A549 (cell line): ENCODE measurements at regions not wholly inside any gene's neighbourhood (a gene's known extent, or its start where the extent isn't known, plus 50 kb on each side); places are given as distances from the start of the nearest gene placed in this dataset.

Experiments
- EP300 ChIP-seq, 2 experiments: fragments of >200 bp; sonication (Bioruptor Twin); formaldehyde crosslinking; IDR thresholded peaks; 2 replicates in 1 of 2; 3 replicates in 1 of 2; pipeline ENCODE4 v1.6.1; 2016 to 2017
- ESRRA ChIP-seq: fragments of 150-350 bp; IDR thresholded peaks from 2 replicates; pipeline ENCODE4 v1.6.1; 2014; ENCODE audit warnings: mild to moderate bottlenecking, low read length, borderline replicate concordance
- KDM5A ChIP-seq: fragments of 200-600 bp; sonication (generic); IDR thresholded peaks from 2 replicates; pipeline ENCODE4 v1.6.1; 2016; ENCODE audit warnings: antibody characterized with exemption, mild to moderate bottlenecking
- MAX ChIP-seq: IDR thresholded peaks from 2 replicates; pipeline ENCODE4 v1.6.1; 2012
- POLR2A ChIP-seq: IDR thresholded peaks from 2 replicates; pipeline ENCODE4 v1.6.1; 2012; ENCODE audit warnings: mild to moderate bottlenecking, low read length
- RAD21 ChIP-seq, 2 experiments: fragments of >200 bp in 1 of 2; sonication (Bioruptor Twin) in 1 of 2; formaldehyde crosslinking in 1 of 2; IDR thresholded peaks in 1 of 2; conservative IDR thresholded peaks in 1 of 2; 2 replicates in 1 of 2; 3 replicates in 1 of 2; pipeline ENCODE4 v1.6.1; 2012 to 2018; ENCODE audit warnings: inconsistent platforms in 1 of 2
- REST ChIP-seq: fragments of 200-600 bp; sonication (generic); IDR thresholded peaks from 2 replicates; pipeline ENCODE4 v1.6.1; 2016; ENCODE audit warnings: antibody characterized with exemption, mild to moderate bottlenecking, moderate library complexity
- RFX5 ChIP-seq: fragments of 450-650 bp; IDR thresholded peaks from 2 replicates; pipeline ENCODE4 v1.7.1; 2014; ENCODE audit warnings: antibody characterized with exemption, mild to moderate bottlenecking, moderate library complexity
- ZSCAN20 ChIP-seq: fragments of 250-450 bp; sonication (Bioruptor Pico); IDR thresholded peaks from 2 replicates; pipeline ENCODE4 v1.8.0; 2022; ENCODE audit warnings: mild to moderate bottlenecking, moderate library complexity
- TF ChIP-seq, protein P1 (sequence below): fragments of >200 bp; sonication (Bioruptor Twin); formaldehyde crosslinking; IDR thresholded peaks from 3 replicates; pipeline ENCODE4 v1.5.1; 2016
- TF ChIP-seq, protein P2 (sequence below): fragments of 450-650 bp; IDR thresholded peaks from 2 replicates; pipeline ENCODE4 v1.6.1; 2014; ENCODE audit warnings: antibody characterized with exemption
- TF ChIP-seq, protein P3 (sequence below): fragments of >200 bp; sonication (Bioruptor Twin); formaldehyde crosslinking; IDR thresholded peaks from 3 replicates; pipeline ENCODE4 v1.6.1; 2016

GRCh38 chr4:4631150-4631549, 89.3 kb upstream of the STX18 start:
- TF ChIP-seq, protein P1, sequence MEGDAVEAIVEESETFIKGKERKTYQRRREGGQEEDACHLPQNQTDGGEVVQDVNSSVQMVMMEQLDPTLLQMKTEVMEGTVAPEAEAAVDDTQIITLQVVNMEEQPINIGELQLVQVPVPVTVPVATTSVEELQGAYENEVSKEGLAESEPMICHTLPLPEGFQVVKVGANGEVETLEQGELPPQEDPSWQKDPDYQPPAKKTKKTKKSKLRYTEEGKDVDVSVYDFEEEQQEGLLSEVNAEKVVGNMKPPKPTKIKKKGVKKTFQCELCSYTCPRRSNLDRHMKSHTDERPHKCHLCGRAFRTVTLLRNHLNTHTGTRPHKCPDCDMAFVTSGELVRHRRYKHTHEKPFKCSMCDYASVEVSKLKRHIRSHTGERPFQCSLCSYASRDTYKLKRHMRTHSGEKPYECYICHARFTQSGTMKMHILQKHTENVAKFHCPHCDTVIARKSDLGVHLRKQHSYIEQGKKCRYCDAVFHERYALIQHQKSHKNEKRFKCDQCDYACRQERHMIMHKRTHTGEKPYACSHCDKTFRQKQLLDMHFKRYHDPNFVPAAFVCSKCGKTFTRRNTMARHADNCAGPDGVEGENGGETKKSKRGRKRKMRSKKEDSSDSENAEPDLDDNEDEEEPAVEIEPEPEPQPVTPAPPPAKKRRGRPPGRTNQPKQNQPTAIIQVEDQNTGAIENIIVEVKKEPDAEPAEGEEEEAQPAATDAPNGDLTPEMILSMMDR = no peak
- TF ChIP-seq RAD21 (conservative IDR thresholded peaks at IDR 0.05 in 1 of 2, IDR thresholded peaks at IDR 0.05 in 1 of 2) = no peak
- no peak for TF ChIP-seq ZSCAN20
- no peak for TF ChIP-seq KDM5A
- no peak for TF ChIP-seq ESRRA
- TF ChIP-seq RFX5 = no peak
- no peak for TF ChIP-seq POLR2A
- no peak for TF ChIP-seq EP300 (IDR thresholded peaks at IDR 0.05)
- no peak for TF ChIP-seq REST
- TF ChIP-seq, protein P2, sequence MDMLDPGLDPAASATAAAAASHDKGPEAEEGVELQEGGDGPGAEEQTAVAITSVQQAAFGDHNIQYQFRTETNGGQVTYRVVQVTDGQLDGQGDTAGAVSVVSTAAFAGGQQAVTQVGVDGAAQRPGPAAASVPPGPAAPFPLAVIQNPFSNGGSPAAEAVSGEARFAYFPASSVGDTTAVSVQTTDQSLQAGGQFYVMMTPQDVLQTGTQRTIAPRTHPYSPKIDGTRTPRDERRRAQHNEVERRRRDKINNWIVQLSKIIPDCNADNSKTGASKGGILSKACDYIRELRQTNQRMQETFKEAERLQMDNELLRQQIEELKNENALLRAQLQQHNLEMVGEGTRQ = no peak
- TF ChIP-seq, protein P3, sequence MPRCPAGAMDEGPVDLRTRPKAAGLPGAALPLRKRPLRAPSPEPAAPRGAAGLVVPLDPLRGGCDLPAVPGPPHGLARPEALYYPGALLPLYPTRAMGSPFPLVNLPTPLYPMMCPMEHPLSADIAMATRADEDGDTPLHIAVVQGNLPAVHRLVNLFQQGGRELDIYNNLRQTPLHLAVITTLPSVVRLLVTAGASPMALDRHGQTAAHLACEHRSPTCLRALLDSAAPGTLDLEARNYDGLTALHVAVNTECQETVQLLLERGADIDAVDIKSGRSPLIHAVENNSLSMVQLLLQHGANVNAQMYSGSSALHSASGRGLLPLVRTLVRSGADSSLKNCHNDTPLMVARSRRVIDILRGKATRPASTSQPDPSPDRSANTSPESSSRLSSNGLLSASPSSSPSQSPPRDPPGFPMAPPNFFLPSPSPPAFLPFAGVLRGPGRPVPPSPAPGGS = no peak
- TF ChIP-seq MAX = no peak
